ENCODE measurements at regions not wholly inside any gene's neighbourhood (a gene's known extent, or its start where the extent isn't known, plus 50 kb on each side); places are given as distances from the start of the nearest gene placed in this dataset.

DNA sequence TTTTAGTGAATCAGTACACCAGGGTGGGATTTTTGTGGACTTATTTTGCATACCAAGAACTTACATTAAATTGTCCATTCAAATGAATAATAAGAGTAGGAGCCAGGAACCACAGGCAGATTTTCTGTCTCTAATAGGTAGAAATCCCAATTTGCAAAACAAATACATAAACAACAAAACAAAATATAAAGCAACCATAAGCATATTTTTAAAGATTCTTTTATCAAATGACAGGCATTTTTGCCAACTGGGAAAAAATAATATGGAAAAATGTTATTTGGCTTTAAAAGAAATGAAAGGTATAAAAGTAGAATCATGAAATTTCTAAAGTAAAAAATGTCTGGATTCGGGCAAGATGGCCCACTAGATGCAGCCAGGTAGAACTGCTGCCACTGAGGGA, 71.2 kb upstream of the PDE7B start:
- TF ChIP-seq, protein P1, sequence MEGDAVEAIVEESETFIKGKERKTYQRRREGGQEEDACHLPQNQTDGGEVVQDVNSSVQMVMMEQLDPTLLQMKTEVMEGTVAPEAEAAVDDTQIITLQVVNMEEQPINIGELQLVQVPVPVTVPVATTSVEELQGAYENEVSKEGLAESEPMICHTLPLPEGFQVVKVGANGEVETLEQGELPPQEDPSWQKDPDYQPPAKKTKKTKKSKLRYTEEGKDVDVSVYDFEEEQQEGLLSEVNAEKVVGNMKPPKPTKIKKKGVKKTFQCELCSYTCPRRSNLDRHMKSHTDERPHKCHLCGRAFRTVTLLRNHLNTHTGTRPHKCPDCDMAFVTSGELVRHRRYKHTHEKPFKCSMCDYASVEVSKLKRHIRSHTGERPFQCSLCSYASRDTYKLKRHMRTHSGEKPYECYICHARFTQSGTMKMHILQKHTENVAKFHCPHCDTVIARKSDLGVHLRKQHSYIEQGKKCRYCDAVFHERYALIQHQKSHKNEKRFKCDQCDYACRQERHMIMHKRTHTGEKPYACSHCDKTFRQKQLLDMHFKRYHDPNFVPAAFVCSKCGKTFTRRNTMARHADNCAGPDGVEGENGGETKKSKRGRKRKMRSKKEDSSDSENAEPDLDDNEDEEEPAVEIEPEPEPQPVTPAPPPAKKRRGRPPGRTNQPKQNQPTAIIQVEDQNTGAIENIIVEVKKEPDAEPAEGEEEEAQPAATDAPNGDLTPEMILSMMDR (IDR thresholded peaks at IDR 0.05; ENCODE audit: insufficient read depth, low read length, poor library complexity, severe bottlenecking), result no peak
- TF ChIP-seq EZH2phosphoT487 (conservative IDR thresholded peaks at IDR 0.05; ENCODE audit: low read length), result no peak

Data from SU-DHL-6 (cell line).